SH-SY5Y (cell line): ENCODE measurements at regions not wholly inside any gene's neighbourhood (a gene's known extent, or its start where the extent isn't known, plus 50 kb on each side); places are given as distances from the start of the nearest gene placed in this dataset.

Source experiments
- GATA2 ChIP-seq: IDR thresholded peaks from 2 replicates; pipeline ENCODE4 v1.6.1; 2011; ENCODE audit warnings: mild to moderate bottlenecking, low read depth, low read length
- GATA3 ChIP-seq: IDR thresholded peaks from 2 replicates; pipeline ENCODE4 v1.6.1; 2011; ENCODE audit warnings: low read depth, mild to moderate bottlenecking, low read length, moderate library complexity

DNA sequence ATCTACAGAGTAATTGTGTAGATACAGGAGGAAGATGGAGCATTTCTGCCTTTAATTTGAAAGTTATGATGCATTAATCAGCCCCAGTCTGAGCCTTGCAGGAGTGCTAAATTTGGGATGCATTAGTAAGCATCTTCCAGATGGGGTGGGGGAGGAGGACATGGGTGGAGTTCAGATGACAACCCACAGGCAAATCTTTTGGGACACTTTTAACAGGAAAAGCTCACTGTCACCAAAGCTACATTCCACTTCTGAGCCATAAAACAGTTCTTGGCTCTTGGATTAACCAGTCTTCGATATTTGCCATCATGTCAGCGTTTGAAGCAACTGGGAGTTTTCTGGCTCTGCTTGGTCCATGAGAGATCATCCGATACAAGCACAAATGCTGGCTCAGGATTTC, 121.1 kb downstream of the CXCL12 start:
- TF ChIP-seq GATA3 (no peak), GATA2 (no peak)

DNA sequence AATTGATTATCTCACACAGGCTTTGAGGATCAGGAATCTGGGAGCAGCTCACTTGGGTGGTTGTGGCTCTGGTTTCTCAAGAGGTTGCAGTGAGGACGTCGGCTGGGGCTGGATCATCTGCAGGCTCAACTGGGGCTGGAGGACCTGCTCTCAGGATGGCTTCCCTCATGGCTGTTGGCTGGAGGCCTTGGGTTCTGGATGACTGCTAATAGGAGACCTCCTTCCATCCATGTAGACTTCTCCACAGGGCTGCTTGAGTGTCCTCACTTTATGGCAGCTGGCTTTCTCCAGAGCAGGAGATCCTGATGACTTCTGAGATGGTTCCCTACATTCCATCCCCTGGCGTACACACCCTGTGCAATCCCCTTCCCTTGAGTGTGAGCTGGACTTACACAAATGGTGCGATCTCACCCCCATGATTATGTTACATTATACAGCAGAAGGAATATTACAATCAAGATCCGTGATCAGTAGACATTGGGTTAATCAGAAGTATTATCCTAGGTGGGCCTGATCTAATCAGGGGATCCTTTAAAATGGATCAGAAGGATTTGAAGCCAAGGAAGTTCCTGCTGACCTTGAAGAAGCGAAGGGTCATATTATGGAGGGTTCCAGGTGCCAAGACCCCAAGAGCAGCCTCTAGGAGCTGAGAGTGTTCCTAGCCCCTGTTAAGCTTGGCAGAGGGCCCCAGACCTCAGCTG, 122.2 kb downstream of the CXCL12 start:
- TF ChIP-seq GATA3 (no peak), GATA2 (no peak)

DNA sequence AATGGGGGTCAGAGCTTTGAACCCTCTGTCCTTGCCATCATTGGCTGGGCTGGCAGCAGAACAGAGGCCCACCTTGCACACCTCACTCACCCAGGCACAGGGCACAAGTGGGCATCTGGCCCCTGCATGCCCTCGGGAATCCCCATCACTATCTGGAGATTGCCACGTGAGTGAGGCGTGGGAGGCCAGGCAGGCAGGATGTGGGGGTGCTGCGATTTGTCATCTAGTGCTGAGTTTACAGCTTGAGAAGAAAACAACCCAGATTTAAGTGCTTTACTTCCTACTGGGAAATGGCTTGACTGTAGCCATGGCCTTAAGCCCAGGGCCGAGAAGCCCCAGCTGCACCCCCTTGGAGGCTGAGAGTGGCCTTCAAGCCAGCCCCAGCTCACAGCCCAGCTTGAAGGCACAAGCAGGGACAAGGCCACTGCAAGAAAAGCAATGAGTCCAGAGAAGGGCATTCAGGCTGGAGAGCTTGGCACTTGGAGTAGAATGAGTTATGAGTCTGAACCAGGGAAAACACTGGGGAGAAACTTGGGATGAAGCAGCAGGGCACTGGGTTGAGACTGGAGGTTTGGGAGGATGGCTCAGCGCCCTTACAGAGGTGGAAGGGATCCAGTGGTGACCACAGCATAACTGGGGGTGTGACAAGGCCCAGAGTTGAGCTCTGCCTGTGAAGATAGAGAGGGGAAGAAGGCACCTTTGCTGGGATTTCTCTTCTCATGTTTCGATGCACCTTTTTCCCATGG, 123.0 kb downstream of the CXCL12 start:
- no peak; the same call in 1 of the 2 replicates for TF ChIP-seq GATA2
- no peak for TF ChIP-seq GATA3

DNA sequence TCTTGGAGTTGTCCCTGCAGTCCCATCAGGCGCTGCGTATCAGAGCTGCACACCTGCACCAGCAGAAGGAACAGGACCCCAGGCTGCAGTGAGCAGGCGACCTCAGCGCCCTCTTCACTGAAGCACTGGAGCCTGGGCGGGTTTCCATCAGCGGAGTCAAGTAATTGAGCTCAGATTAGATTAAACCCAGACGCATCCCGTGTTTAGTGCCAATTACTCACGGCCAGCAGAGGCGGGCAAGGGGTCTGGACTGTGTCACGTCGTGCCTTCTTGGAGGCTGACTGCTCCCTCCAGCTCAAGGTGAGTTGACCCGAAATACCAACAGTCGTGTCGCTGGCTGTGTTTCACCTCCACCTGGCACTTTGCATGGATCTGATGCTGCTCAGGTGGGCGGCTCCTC, 123.6 kb downstream of the CXCL12 start:
- peak; percentile 44 for TF ChIP-seq GATA2
- no peak for TF ChIP-seq GATA3

DNA sequence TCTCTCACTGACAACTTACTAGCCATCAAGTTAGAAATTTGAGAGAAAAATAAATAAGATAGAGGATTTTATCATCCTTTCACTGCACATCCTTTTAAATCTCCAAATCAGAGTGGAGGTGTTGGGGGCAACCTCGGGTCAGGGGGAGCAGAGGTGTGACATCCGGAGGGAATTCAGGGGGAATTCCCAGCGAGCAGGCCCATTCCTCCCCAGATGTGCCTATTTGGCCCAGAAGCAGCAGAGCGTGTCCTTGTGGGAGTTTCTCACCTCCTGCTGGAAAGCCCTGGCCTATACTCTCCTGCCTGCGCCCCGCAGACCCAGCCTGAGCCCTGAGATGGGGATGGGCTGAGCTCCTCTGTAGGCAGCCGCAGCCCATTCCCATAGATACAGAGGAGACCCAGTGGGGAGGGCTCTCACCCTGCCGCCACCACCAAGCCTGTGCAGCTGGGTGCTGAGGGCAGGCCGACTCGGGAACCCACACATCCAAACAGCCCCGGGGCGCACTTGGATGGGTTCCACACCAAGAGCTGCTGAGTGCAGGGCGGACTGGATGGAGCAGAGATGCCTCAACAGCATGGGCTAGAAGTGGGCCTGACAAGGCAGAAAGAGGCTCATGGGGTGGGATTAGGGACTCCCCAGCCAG, 124.5 kb downstream of the CXCL12 start:
- no peak for TF ChIP-seq GATA3
- TF ChIP-seq GATA2: no peak

DNA sequence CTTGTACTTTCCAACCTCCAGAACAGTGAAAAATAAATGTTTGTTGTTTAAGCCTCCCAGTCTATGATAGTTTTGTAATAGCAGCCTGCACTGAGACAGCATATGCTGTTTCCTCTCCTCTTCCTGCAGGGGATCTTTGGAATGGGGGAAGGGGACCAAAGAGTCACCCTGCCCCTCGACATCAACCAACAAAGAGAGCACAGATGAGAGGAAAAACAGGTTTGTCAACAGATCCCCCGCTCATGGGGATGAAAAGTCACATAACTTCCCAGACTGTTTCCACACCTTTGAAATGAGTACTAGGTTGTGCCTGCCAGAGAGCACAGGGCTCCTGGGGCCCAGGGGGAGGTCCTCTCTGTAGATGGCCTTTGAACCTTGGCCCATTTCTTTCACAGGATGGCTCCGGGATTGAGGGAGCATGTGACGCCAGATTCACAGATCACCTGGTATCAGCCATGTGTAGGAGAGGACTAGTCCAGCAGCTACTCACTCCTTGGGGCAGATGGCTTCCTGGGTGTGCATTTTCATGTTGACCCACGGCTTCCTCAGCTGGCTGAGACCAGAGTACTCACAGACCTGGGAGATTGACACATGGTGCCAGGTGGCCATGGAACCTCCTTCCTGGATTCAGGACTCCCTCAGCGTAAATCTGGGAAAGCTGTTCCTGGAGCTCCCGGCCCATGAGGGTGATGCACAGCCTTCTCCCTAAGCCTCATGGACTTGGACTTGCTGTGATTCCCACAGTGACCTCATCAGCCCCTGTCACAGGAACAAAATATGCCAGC, 125.6 kb downstream of the CXCL12 start:
- TF ChIP-seq GATA2 (no peak), GATA3 (no peak)

DNA sequence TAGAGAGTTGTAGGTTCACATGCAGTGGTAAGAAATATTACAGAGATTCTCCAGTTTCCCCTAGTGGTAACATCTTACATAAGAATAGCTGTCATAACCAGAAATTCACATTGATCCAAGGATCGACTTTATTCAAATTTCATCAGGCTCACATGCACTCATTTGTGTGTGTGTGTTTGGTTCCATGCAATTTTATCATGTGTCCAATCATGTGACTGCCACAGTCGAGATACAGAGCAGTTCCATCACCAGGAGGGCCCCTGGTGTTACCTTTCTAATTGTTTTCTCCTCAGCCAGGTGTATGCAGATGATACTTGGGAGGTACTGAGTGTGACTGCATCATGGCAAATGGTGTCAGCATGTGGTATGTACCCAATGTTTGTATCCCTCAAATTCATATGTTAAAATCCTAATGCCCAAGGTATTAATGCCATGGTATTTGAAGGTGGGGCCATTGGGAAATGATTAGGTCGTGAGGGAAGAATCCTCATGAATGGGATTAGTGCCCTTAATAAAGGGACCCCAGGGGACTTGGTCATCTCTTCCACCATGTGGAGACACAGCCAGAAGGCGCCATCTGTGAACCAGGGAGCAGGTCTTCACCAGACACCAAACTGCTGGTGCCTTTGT, 126.3 kb downstream of the CXCL12 start:
- TF ChIP-seq GATA3 (no peak), GATA2 (no peak)

DNA sequence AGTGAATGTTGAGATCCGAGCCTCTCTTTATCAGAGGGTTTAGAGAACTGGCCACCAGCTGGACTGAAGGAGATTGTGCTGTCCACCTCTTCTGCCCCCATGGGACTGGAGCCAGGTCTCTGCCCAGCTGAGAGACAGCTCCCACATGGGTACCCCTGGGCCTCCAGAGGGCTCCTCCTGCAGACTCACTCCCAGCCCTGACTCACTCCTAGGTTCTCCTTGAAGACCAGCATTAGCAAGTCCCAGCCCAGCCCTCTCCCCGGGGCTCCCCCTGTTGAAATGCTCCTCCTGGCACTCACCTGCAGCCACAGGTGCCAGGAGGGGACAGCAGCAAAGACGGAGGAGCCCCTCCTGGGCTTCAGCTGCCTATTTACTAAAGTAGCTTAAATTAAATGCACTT, 126.9 kb downstream of the CXCL12 start:
- TF ChIP-seq GATA2 (no peak), GATA3 (no peak)

DNA sequence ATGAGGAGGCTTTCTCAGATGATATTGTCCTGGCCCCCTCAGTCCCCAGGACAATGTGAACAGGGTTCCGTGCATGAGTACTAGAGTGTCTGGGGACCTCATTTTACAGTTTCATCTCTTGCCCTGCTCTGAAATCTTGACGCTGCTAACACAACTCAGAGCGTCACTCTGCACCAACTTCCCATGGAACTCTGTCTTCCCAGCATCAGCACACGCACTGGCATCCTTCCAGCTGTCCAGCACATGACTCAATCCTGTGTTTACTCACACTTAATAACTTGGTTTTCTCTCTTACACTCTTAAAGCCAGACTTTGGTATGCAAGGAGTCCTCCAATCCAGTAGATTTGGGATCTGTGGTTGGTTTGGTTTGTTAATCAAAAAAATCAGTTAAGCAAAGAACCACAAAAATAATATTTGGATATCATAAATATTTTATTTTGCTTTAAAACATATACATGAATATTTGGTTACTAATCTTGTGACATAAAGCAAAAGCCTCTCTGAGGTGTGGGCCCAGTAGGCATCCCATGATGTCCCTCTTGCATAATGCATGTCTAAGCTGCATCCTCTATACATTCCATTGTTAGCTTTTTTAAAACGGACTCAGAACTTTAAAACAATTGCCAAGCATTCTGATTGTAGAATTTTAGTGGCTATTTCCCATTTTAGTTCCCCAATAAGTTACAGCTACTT, 131.0 kb downstream of the CXCL12 start:
- no peak for TF ChIP-seq GATA2

DNA sequence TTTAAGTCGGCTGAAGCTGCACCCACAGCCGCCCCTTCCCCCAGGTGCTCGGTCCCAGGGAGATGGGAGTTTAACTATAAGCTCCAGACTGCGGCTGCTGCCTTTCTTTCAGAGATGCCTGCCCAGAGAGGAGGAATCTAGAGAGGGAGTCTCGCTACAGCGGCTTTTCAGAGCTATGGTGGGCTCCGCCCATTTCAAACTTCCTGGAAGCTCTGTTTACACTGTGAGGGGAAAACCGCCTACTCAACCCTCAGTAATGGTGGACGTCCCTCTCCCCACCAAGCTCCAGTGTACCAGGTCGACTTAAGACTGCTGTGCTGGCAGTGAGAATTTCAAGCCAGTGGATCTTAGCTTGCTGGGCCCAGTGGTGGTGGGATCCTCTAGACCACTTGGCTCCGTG, 135.4 kb downstream of the CXCL12 start:
- TF ChIP-seq GATA2 (no peak), GATA3 (no peak)

DNA sequence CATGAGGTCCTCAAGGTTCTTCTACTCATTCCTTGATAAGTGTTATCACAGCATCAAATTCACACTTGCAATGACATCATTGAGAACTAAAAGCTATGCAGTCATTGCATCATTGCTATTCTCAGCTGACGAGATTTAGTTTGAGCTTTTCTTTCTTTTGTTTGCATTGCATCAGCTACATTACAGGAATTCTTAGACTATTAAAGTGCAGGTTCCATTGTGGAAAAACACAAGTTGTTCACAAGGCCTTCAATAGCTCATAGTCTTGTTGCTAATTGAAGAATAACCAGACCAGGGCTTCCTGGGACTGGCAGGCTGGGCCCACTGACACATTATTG, 139.3 kb downstream of the CXCL12 start:
- no peak for TF ChIP-seq GATA3
- no peak for TF ChIP-seq GATA2

DNA sequence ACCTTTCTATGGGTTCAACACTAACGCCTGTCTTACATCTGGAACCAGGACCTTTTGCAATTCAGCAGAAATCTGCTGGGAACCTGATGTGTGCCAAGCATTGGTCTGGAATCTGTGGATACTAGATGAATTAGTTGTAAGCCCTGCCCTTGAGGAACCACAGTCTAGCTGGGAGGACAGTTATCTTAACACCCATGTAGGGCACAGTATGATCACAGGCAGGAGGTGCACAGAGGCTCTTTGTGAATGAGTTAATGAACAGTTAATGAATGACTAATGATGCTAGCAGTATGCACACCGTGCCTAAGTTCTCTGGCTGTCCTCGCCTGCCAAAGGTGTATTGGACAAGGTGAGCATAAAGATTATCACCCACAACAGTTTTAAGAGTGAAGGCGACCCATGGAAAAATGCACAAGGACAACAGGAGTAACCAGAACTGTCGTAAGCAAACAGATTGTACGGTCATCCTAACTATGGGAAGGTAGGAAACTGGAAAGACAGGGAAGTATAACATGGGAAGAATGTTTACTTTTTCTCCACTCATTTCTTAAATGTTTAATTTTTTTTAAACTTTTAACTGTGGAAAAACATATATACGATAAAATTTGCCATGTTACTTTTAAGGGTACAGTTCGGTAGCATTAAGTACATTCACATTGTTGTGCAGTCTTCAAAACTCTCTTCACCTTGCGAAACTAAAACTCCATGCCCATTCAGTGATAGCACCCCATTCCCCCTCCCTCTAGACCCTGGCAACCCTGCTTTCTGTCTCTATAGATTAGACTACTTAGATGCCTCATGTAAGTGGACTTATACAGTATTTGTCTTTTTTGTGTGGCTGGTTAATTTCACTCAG, 139.9 kb downstream of the CXCL12 start:
- TF ChIP-seq GATA3 (no peak), GATA2 (no peak)
